ENCODE measurements at regions not wholly inside any gene's neighbourhood (a gene's known extent, or its start where the extent isn't known, plus 50 kb on each side); places are given as distances from the start of the nearest gene placed in this dataset.
"Not testable (repeated sequence)": the region's sequence is repeated elsewhere in the genome, so short reads cannot be mapped to it uniquely, and the experiment has no call there.

DNA sequence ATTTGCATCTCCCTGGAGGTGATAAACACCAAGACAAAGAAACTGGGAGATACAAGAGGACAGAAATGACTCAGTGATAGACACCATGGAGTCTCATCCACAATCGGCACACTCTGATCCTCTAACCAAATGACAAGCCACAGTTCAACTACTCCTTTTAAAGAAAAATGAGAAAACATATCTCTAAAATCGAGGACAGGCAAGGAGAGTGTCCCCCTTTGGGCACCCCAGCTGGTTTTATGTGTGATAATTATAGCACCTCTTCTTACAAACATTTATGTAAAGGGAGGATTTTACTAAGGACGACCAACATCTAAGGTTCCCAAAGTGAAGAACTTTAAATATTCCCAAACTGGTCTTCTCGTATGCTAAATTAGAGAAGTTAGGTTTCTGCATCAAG lies 161.5 kb upstream of the TPTE start:
- not testable (repeated sequence) for H3K36me3 ChIP-seq (ENCODE audit: insufficient read depth, low read length); H3K36me3 Mint-ChIP-seq (ENCODE audit: low read depth, unreplicated experiment); H3K9me3 Mint-ChIP-seq (ENCODE audit: unreplicated experiment); H2AFZ ChIP-seq (ENCODE audit: low read depth, low read length); H4K20me1 ChIP-seq (ENCODE audit: insufficient read depth, low read length); H3K27ac ChIP-seq (ENCODE audit: low read depth, low read length); H3K4me1 ChIP-seq (ENCODE audit: insufficient read depth, low read length); H3K27me3 ChIP-seq (ENCODE audit: insufficient read depth, low read length); DNase-seq (ENCODE audit: low read depth); H3K4me2 ChIP-seq (ENCODE audit: low read length); H3K27me3 Mint-ChIP-seq (ENCODE audit: low read depth, unreplicated experiment); FAIRE-seq; H3K27ac Mint-ChIP-seq (ENCODE audit: unreplicated experiment); H3K4me1 Mint-ChIP-seq (ENCODE audit: low read depth, unreplicated experiment); H3K4me3 ChIP-seq (ENCODE audit: insufficient read depth, low read depth, low read length); H3K9ac ChIP-seq (ENCODE audit: low read length); H3K4me3 Mint-ChIP-seq (ENCODE audit: unreplicated experiment); H3K79me2 ChIP-seq (ENCODE audit: insufficient read depth, low read length)
- H3K9me3 ChIP-seq (ENCODE audit: insufficient read depth, low read depth, low read length), result peaks cover 10% of the 10 kb centered on the region

DNA sequence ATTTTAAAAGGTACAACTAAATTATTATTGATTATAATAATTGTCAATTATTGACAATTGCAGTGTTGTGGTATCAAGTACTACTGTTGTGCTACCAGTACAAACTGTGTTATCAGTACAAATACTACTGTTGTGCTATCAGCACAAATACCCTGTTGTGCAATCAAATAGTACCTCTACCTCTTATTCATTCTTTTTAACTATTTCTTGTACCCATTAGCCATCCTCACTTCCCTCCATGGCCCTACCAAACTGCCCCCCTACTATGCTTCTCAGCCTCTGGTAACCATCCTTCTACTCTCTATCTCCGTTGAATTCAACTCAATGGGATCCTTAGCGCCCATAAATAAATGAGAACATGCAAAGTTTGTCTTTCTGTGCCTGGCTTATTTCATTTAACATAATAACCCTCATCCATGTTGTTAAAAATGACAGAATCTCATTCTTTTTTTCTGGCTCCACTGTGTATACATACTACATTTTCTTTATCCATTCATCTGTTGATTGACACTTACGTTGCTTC lies 160.1 kb upstream of the TPTE start:
- H3K27me3 Mint-ChIP-seq (ENCODE audit: low read depth, unreplicated experiment); H3K4me1 Mint-ChIP-seq (ENCODE audit: low read depth, unreplicated experiment); H3K4me3 ChIP-seq (ENCODE audit: insufficient read depth, low read depth, low read length); H3K27ac Mint-ChIP-seq (ENCODE audit: unreplicated experiment); H3K27me3 ChIP-seq (ENCODE audit: insufficient read depth, low read length); H2AFZ ChIP-seq (ENCODE audit: low read depth, low read length); H3K36me3 ChIP-seq (ENCODE audit: insufficient read depth, low read length); H3K79me2 ChIP-seq (ENCODE audit: insufficient read depth, low read length); H3K4me2 ChIP-seq (ENCODE audit: low read length); H3K4me1 ChIP-seq (ENCODE audit: insufficient read depth, low read length); H3K9me3 Mint-ChIP-seq (ENCODE audit: unreplicated experiment); H3K9ac ChIP-seq (ENCODE audit: low read length); H3K4me3 Mint-ChIP-seq (ENCODE audit: unreplicated experiment); H4K20me1 ChIP-seq (ENCODE audit: insufficient read depth, low read length); DNase-seq (ENCODE audit: low read depth); FAIRE-seq; H3K36me3 Mint-ChIP-seq (ENCODE audit: low read depth, unreplicated experiment); H3K9me3 ChIP-seq (ENCODE audit: insufficient read depth, low read depth, low read length); H3K27ac ChIP-seq (ENCODE audit: low read depth, low read length): not testable (repeated sequence)

DNA sequence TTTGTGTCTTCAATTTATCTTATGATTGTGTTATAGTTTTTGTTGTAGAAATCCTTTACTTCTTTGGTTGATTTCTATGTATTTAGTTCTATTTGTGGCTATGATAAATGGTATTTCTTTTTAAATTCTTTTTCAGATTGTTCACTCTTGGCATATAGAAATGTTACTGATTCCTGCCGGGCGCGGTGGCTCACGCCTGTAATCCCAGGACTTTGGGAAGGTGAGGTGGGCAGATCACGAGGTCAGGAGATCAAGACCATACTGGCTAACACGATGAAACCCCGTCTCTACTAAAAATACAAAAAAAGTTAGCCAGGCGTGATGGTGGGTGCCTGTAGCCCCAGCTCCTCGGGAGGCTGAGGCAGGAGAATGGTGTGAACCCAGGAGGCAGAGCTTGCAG lies 158.6 kb upstream of the TPTE start:
- H3K27me3 Mint-ChIP-seq (ENCODE audit: low read depth, unreplicated experiment); H3K79me2 ChIP-seq (ENCODE audit: insufficient read depth, low read length); H3K4me2 ChIP-seq (ENCODE audit: low read length); H3K4me3 Mint-ChIP-seq (ENCODE audit: unreplicated experiment); H3K9ac ChIP-seq (ENCODE audit: low read length); H3K36me3 Mint-ChIP-seq (ENCODE audit: low read depth, unreplicated experiment); H3K4me3 ChIP-seq (ENCODE audit: insufficient read depth, low read depth, low read length); DNase-seq (ENCODE audit: low read depth); FAIRE-seq; H3K27ac ChIP-seq (ENCODE audit: low read depth, low read length); H3K36me3 ChIP-seq (ENCODE audit: insufficient read depth, low read length); H3K27ac Mint-ChIP-seq (ENCODE audit: unreplicated experiment); H3K9me3 Mint-ChIP-seq (ENCODE audit: unreplicated experiment); H4K20me1 ChIP-seq (ENCODE audit: insufficient read depth, low read length); H3K27me3 ChIP-seq (ENCODE audit: insufficient read depth, low read length); H3K4me1 Mint-ChIP-seq (ENCODE audit: low read depth, unreplicated experiment); H3K9me3 ChIP-seq (ENCODE audit: insufficient read depth, low read depth, low read length); H3K4me1 ChIP-seq (ENCODE audit: insufficient read depth, low read length); H2AFZ ChIP-seq (ENCODE audit: low read depth, low read length): not testable (repeated sequence)

DNA sequence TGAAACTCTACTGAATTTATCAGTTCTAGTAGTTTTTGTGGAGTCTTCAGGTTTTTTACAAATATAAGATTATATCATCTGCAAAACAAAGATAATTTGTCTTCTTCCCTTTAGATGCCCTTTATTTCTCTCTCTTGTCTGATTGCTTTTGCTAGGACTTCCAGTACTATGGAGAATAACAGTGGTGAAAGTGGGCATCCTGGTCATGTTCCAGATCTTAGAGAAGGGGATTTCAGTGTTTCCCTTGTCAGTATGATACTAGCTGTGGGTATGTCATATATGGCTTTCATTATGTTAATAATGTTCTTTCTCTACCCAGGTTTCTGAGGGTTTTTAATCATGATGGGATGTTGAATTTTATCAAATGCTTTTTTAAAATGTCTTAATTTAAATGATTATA lies 158.1 kb upstream of the TPTE start:
- not testable (repeated sequence) for H3K4me3 ChIP-seq (ENCODE audit: insufficient read depth, low read depth, low read length); H3K9ac ChIP-seq (ENCODE audit: low read length); FAIRE-seq; DNase-seq (ENCODE audit: low read depth); H3K27me3 Mint-ChIP-seq (ENCODE audit: low read depth, unreplicated experiment); H2AFZ ChIP-seq (ENCODE audit: low read depth, low read length); H3K4me1 ChIP-seq (ENCODE audit: insufficient read depth, low read length); H3K4me1 Mint-ChIP-seq (ENCODE audit: low read depth, unreplicated experiment); H3K27ac Mint-ChIP-seq (ENCODE audit: unreplicated experiment); H3K4me2 ChIP-seq (ENCODE audit: low read length); H3K36me3 ChIP-seq (ENCODE audit: insufficient read depth, low read length); H3K9me3 ChIP-seq (ENCODE audit: insufficient read depth, low read depth, low read length); H3K27ac ChIP-seq (ENCODE audit: low read depth, low read length); H3K27me3 ChIP-seq (ENCODE audit: insufficient read depth, low read length); H4K20me1 ChIP-seq (ENCODE audit: insufficient read depth, low read length); H3K79me2 ChIP-seq (ENCODE audit: insufficient read depth, low read length); H3K9me3 Mint-ChIP-seq (ENCODE audit: unreplicated experiment); H3K4me3 Mint-ChIP-seq (ENCODE audit: unreplicated experiment); H3K36me3 Mint-ChIP-seq (ENCODE audit: low read depth, unreplicated experiment)

DNA sequence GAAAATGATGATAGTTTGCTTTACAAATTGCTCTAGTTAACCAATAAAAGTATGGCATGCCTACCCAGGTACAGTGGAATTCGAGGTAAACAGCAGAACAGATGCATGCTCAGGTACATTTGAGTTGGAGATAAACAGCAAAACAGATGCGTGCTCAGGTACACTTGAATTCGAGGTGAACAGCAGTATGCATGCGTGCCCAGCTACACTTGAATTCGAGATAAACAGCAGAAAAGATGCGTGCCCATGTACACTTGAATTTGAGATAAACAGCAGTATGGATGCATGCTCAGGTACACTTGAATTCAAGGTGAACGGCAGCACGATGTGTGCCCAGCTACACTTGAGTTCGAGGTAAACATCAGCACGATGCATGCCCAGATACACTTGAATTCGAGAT lies 155.2 kb upstream of the TPTE start:
- H3K4me3 ChIP-seq (ENCODE audit: insufficient read depth, low read depth, low read length); H3K4me2 ChIP-seq (ENCODE audit: low read length); H3K27ac ChIP-seq (ENCODE audit: low read depth, low read length); H3K27me3 Mint-ChIP-seq (ENCODE audit: low read depth, unreplicated experiment); H3K36me3 Mint-ChIP-seq (ENCODE audit: low read depth, unreplicated experiment); H3K36me3 ChIP-seq (ENCODE audit: insufficient read depth, low read length); H3K27ac Mint-ChIP-seq (ENCODE audit: unreplicated experiment); H3K4me3 Mint-ChIP-seq (ENCODE audit: unreplicated experiment); DNase-seq (ENCODE audit: low read depth); FAIRE-seq; H2AFZ ChIP-seq (ENCODE audit: low read depth, low read length); H3K9ac ChIP-seq (ENCODE audit: low read length); H3K9me3 ChIP-seq (ENCODE audit: insufficient read depth, low read depth, low read length); H3K4me1 ChIP-seq (ENCODE audit: insufficient read depth, low read length); H4K20me1 ChIP-seq (ENCODE audit: insufficient read depth, low read length); H3K4me1 Mint-ChIP-seq (ENCODE audit: low read depth, unreplicated experiment); H3K9me3 Mint-ChIP-seq (ENCODE audit: unreplicated experiment); H3K27me3 ChIP-seq (ENCODE audit: insufficient read depth, low read length); H3K79me2 ChIP-seq (ENCODE audit: insufficient read depth, low read length): not testable (repeated sequence)

DNA sequence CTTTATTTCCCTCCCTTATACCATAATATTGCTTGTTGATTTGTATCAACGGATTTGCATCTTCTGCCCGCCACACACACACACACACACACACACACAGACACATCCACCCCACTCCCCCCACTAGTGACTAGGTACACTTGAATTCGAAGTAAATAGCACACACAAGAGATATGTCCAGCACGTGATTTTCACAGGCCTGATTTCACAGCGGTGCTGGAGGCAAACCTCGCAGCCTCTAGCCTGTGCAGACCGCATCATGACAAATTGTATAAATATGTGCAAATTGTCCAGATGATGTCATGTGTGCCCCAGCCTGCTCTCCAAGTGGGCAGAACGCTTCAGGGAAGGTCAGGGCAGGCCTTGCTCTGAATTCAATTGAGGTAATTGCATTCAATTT lies 153.8 kb upstream of the TPTE start:
- H3K9me3 ChIP-seq (ENCODE audit: insufficient read depth, low read depth, low read length); H3K4me3 ChIP-seq (ENCODE audit: insufficient read depth, low read depth, low read length); H3K4me1 Mint-ChIP-seq (ENCODE audit: low read depth, unreplicated experiment); H4K20me1 ChIP-seq (ENCODE audit: insufficient read depth, low read length); H3K27me3 Mint-ChIP-seq (ENCODE audit: low read depth, unreplicated experiment); H3K4me1 ChIP-seq (ENCODE audit: insufficient read depth, low read length); H3K9me3 Mint-ChIP-seq (ENCODE audit: unreplicated experiment); H3K27me3 ChIP-seq (ENCODE audit: insufficient read depth, low read length); H3K4me3 Mint-ChIP-seq (ENCODE audit: unreplicated experiment); H3K27ac Mint-ChIP-seq (ENCODE audit: unreplicated experiment); H3K27ac ChIP-seq (ENCODE audit: low read depth, low read length); H3K36me3 ChIP-seq (ENCODE audit: insufficient read depth, low read length); H3K79me2 ChIP-seq (ENCODE audit: insufficient read depth, low read length); H3K36me3 Mint-ChIP-seq (ENCODE audit: low read depth, unreplicated experiment); H3K4me2 ChIP-seq (ENCODE audit: low read length); H2AFZ ChIP-seq (ENCODE audit: low read depth, low read length); FAIRE-seq; H3K9ac ChIP-seq (ENCODE audit: low read length); DNase-seq (ENCODE audit: low read depth): not testable (repeated sequence)

Measured in astrocyte (in vitro differentiated cells and primary cell).